Transverse colon (tissue), 4 donors: ENCODE measurements at regions not wholly inside any gene's neighbourhood (a gene's known extent, or its start where the extent isn't known, plus 50 kb on each side); places are given as distances from the start of the nearest gene placed in this dataset.

Experiments
- POLR2AphosphoS5 ChIP-seq, 3 donors: sonication (generic); formaldehyde crosslinking; IDR thresholded peaks; one replicate each; pipeline ENCODE4 v1.6.1; 2016; ENCODE audit warnings: antibody characterized with exemption in 3 of 3
- TF ChIP-seq, protein P1 (sequence below), 5 experiments: fragments of 200-600 bp in 3 of 5; fragments of 450-650 bp in 2 of 5; sonication (generic) in 3 of 5; IDR thresholded peaks; 1 replicate in 2 of 5; 2 replicates in 3 of 5; pipeline ENCODE4 v1.5.1; 2016 to 2017; ENCODE audit warnings: antibody characterized with exemption in 5 of 5, inconsistent platforms in 3 of 5, mild to moderate bottlenecking in 2 of 5, moderate library complexity in 1 of 5

DNA sequence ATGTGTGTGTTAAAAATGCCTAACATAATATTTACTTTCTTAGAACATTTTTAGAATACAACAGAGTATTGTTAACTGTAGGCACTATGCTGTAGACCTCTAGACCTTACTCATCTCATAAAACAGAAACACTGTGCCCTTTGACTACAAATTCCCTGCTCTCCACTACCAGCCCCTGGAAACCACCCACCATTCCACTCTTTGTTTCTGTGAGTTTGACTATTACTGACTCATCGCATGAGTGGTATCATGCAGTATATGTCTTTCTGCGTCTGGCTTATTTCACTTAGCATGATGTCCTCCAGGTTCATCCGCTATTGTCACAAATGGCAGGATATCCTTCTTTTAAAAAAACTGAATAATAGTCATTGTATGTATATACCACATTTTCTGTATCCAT, 216.7 kb upstream of the CFAP20DC start:
- TF ChIP-seq, protein P1, sequence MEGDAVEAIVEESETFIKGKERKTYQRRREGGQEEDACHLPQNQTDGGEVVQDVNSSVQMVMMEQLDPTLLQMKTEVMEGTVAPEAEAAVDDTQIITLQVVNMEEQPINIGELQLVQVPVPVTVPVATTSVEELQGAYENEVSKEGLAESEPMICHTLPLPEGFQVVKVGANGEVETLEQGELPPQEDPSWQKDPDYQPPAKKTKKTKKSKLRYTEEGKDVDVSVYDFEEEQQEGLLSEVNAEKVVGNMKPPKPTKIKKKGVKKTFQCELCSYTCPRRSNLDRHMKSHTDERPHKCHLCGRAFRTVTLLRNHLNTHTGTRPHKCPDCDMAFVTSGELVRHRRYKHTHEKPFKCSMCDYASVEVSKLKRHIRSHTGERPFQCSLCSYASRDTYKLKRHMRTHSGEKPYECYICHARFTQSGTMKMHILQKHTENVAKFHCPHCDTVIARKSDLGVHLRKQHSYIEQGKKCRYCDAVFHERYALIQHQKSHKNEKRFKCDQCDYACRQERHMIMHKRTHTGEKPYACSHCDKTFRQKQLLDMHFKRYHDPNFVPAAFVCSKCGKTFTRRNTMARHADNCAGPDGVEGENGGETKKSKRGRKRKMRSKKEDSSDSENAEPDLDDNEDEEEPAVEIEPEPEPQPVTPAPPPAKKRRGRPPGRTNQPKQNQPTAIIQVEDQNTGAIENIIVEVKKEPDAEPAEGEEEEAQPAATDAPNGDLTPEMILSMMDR (IDR thresholded peaks at IDR 0.05), result no peak
- TF ChIP-seq POLR2AphosphoS5 (IDR thresholded peaks at IDR 0.05), result no peak
